H7 (cell line): ENCODE measurements at regions not wholly inside any gene's neighbourhood (a gene's known extent, or its start where the extent isn't known, plus 50 kb on each side); places are given as distances from the start of the nearest gene placed in this dataset.
"Not testable (repeated sequence)": the region's sequence is repeated elsewhere in the genome, so short reads cannot be mapped to it uniquely, and the experiment has no call there.

Experiments used
- DNase-seq: peaks from one replicate; pipeline ENCODE4 v3.0.0; 2012
- H3K27me3 ChIP-seq: 2 replicates; pipeline ENCODE4 v1.6.0; 2011; ENCODE audit warnings: mild to moderate bottlenecking, low read length; ENCODE audit not compliant: control insufficient read depth, insufficient read depth
- H3K36me3 ChIP-seq: replicated peaks from 2 replicates; pipeline ENCODE4 v1.5.1; 2011; ENCODE audit warnings: low read length; ENCODE audit not compliant: control insufficient read depth, insufficient read depth
- H3K4me3 ChIP-seq: 2 replicates; pipeline ENCODE4 v1.5.1; 2011; ENCODE audit warnings: low read depth, mild to moderate bottlenecking, control low read depth, low read length, moderate library complexity; ENCODE audit not compliant: insufficient read depth

GRCh38 chr17:53492532-53492931, 330.2 kb upstream of the KIF2B start:
- Histone ChIP-seq H3K4me3 (no peak overlapping the region), H3K27me3 (no peaks in the 10 kb centered on the region), H3K36me3 (no peaks in the 10 kb centered on the region)
- no peak for DNase-seq

GRCh38 chr17:53490447-53490968, 332.2 kb upstream of the KIF2B start:
- H3K27me3 ChIP-seq = no peaks in the 10 kb centered on the region
- DNase-seq = no peak
- no peak overlapping the region for H3K4me3 ChIP-seq
- no peaks in the 10 kb centered on the region for H3K36me3 ChIP-seq

- no peak overlapping the region for H3K4me3 ChIP-seq
- DNase-seq = no peak
- no peaks in the 10 kb centered on the region for H3K27me3 ChIP-seq
- no peaks in the 10 kb centered on the region for H3K36me3 ChIP-seq
These were observed 339.0 kb upstream of the KIF2B start for GRCh38 chr17:53483704-53484103.

- Histone ChIP-seq H3K27me3 (no peaks in the 10 kb centered on the region), H3K4me3 (no peak overlapping the region), H3K36me3 (no peaks in the 10 kb centered on the region)
- DNase-seq = no peak
These were observed 347.7 kb upstream of the KIF2B start for GRCh38 chr17:53475002-53475401.

GRCh38 chr17:53472586-53472985, 350.1 kb upstream of the KIF2B start:
- H3K27me3 ChIP-seq = no peaks in the 10 kb centered on the region
- no peak overlapping the region for H3K4me3 ChIP-seq
- no peak for DNase-seq
- H3K36me3 ChIP-seq = no peaks in the 10 kb centered on the region

- no peak overlapping the region for H3K4me3 ChIP-seq
- no peaks in the 10 kb centered on the region for H3K36me3 ChIP-seq
- no peaks in the 10 kb centered on the region for H3K27me3 ChIP-seq
- no peak for DNase-seq
These were observed 351.2 kb upstream of the KIF2B start for GRCh38 chr17:53471514-53471913.

GRCh38 chr17:53470626-53471025, 352.1 kb upstream of the KIF2B start:
- no peaks in the 10 kb centered on the region for H3K27me3 ChIP-seq
- no peak for DNase-seq

GRCh38 chr17:53466733-53467132, 356.0 kb upstream of the KIF2B start:
- Histone ChIP-seq H3K4me3 (no peak overlapping the region), H3K27me3 (no peaks in the 10 kb centered on the region), H3K36me3 (no peaks in the 10 kb centered on the region)
- DNase-seq = no peak

More at GRCh38 chr17:53470626-53471025, 352.1 kb upstream of the KIF2B start:
- no peaks in the 10 kb centered on the region for H3K36me3 ChIP-seq
- no peak overlapping the region for H3K4me3 ChIP-seq

- DNase-seq, H3K36me3 ChIP-seq, H3K4me3 ChIP-seq, H3K27me3 ChIP-seq: not testable (repeated sequence)
These were observed 358.3 kb upstream of the KIF2B start for GRCh38 chr17:53464396-53464795.

GRCh38 chr17:53463363-53463762, 359.4 kb upstream of the KIF2B start:
- H3K4me3 ChIP-seq = no peak overlapping the region
- H3K27me3 ChIP-seq = no peaks in the 10 kb centered on the region
- DNase-seq = no peak
- no peaks in the 10 kb centered on the region for H3K36me3 ChIP-seq

- Histone ChIP-seq H3K36me3 (no peaks in the 10 kb centered on the region), H3K27me3 (no peaks in the 10 kb centered on the region), H3K4me3 (no peak overlapping the region)
- DNase-seq = no peak
These were observed 360.3 kb upstream of the KIF2B start for GRCh38 chr17:53462393-53462811.

GRCh38 chr17:53455943-53456342, 366.8 kb upstream of the KIF2B start:
- DNase-seq, H3K27me3 ChIP-seq, H3K4me3 ChIP-seq, H3K36me3 ChIP-seq: not testable (repeated sequence)

GRCh38 chr17:53454337-53454736, 368.4 kb upstream of the KIF2B start:
- no peaks in the 10 kb centered on the region for H3K36me3 ChIP-seq
- H3K27me3 ChIP-seq = no peaks in the 10 kb centered on the region
- no peak for DNase-seq
- no peak overlapping the region for H3K4me3 ChIP-seq

GRCh38 chr17:53449324-53449723, 373.4 kb upstream of the KIF2B start:
- no peak for DNase-seq
- Histone ChIP-seq H3K4me3 (no peak overlapping the region), H3K36me3 (no peaks in the 10 kb centered on the region), H3K27me3 (no peaks in the 10 kb centered on the region)

- Histone ChIP-seq H3K4me3 (no peak overlapping the region), H3K27me3 (no peaks in the 10 kb centered on the region), H3K36me3 (peaks cover 3% of the 10 kb centered on the region; the same call in 1 of the 2 replicates)
- DNase-seq = no peak
These were observed 393.8 kb upstream of the KIF2B start for GRCh38 chr17:53428913-53429312.

GRCh38 chr17:53426505-53426904, 396.2 kb upstream of the KIF2B start:
- no peak for DNase-seq
- Histone ChIP-seq H3K36me3 (peaks cover 3% of the 10 kb centered on the region; the same call in 1 of the 2 replicates), H3K4me3 (no peak overlapping the region), H3K27me3 (no peaks in the 10 kb centered on the region)
